ENCODE measurements at regions not wholly inside any gene's neighbourhood (a gene's known extent, or its start where the extent isn't known, plus 50 kb on each side); places are given as distances from the start of the nearest gene placed in this dataset.
A peak's percentile ranks its signal among the peaks of the same experiment; 100 is the strongest.

GRCh38 chr5:133889271-133889905 is 79.0 kb downstream of the C5orf15 start:
- no peak overlapping the region for H3K27ac Mint-ChIP-seq
- H3K9me3 Mint-ChIP-seq: no peaks in the 10 kb centered on the region
- H3K27me3 Mint-ChIP-seq: peaks cover under 1% of the 10 kb centered on the region
- no peaks in the 10 kb centered on the region for H3K36me3 Mint-ChIP-seq (ENCODE audit: low read depth)
- H3K4me1 Mint-ChIP-seq: peaks cover 14% of the 10 kb centered on the region
- no peak for ATAC-seq
- no peak for DNase-seq
- H3K4me3 Mint-ChIP-seq: no peak overlapping the region

GRCh38 chr5:133888625-133888991 is 79.8 kb downstream of the C5orf15 start:
- Mint-ChIP-seq H3K9me3 (no peaks in the 10 kb centered on the region), H3K27ac (no peak overlapping the region), H3K27me3 (peaks cover 2% of the 10 kb centered on the region), H3K4me3 (no peak overlapping the region), H3K36me3 (ENCODE audit: low read depth) (no peaks in the 10 kb centered on the region), H3K4me1 (peaks cover 13% of the 10 kb centered on the region)
- no peak for ATAC-seq
- no peak for DNase-seq

- H3K4me3 Mint-ChIP-seq: no peak overlapping the region
- H3K9me3 Mint-ChIP-seq: no peaks in the 10 kb centered on the region
- ATAC-seq (no peak), DNase-seq (no peak)
- no peaks in the 10 kb centered on the region for H3K36me3 Mint-ChIP-seq (ENCODE audit: low read depth)
- H3K4me1 Mint-ChIP-seq: peaks cover 10% of the 10 kb centered on the region
- H3K27ac Mint-ChIP-seq: no peak overlapping the region
- peaks cover 6% of the 10 kb centered on the region for H3K27me3 Mint-ChIP-seq
These were observed 82.9 kb downstream of the C5orf15 start for GRCh38 chr5:133885566-133885965.

- ATAC-seq (no peak), DNase-seq (no peak)
- H3K9me3 Mint-ChIP-seq: no peaks in the 10 kb centered on the region
- H3K36me3 Mint-ChIP-seq (ENCODE audit: low read depth): no peaks in the 10 kb centered on the region
- peaks cover 2% of the 10 kb centered on the region for H3K4me1 Mint-ChIP-seq
- no peak overlapping the region for H3K27ac Mint-ChIP-seq
- no peak overlapping the region for H3K4me3 Mint-ChIP-seq
- H3K27me3 Mint-ChIP-seq: peaks cover 6% of the 10 kb centered on the region
These were observed 83.7 kb downstream of the C5orf15 start for GRCh38 chr5:133884569-133885311.

GRCh38 chr5:133883916-133884315 is 84.5 kb downstream of the C5orf15 start:
- H3K9me3 Mint-ChIP-seq: no peaks in the 10 kb centered on the region
- no peak for ATAC-seq

GRCh38 chr5:133882846-133883245 is 85.6 kb downstream of the C5orf15 start:
- Mint-ChIP-seq H3K9me3 (no peaks in the 10 kb centered on the region), H3K4me3 (no peak overlapping the region), H3K27ac (no peak overlapping the region), H3K36me3 (ENCODE audit: low read depth) (no peaks in the 10 kb centered on the region), H3K4me1 (no peaks in the 10 kb centered on the region), H3K27me3 (peaks cover 6% of the 10 kb centered on the region)
- DNase-seq (no peak), ATAC-seq (no peak)

More at GRCh38 chr5:133883916-133884315, 84.5 kb downstream of the C5orf15 start:
- peaks cover 6% of the 10 kb centered on the region for H3K27me3 Mint-ChIP-seq
- no peak for DNase-seq
- no peak overlapping the region for H3K4me3 Mint-ChIP-seq
- H3K4me1 Mint-ChIP-seq: no peaks in the 10 kb centered on the region
- no peaks in the 10 kb centered on the region for H3K36me3 Mint-ChIP-seq (ENCODE audit: low read depth)
- H3K27ac Mint-ChIP-seq: no peak overlapping the region

GRCh38 chr5:133882389-133882695 is 86.1 kb downstream of the C5orf15 start:
- Mint-ChIP-seq H3K27ac (no peak overlapping the region), H3K4me3 (no peak overlapping the region), H3K9me3 (no peaks in the 10 kb centered on the region), H3K27me3 (peaks cover 6% of the 10 kb centered on the region), H3K36me3 (ENCODE audit: low read depth) (no peaks in the 10 kb centered on the region), H3K4me1 (no peaks in the 10 kb centered on the region)
- DNase-seq: no peak
- no peak for ATAC-seq

GRCh38 chr5:133881576-133882388 is 86.6 kb downstream of the C5orf15 start:
- peaks cover 6% of the 10 kb centered on the region for H3K27me3 Mint-ChIP-seq
- H3K4me3 Mint-ChIP-seq: no peak overlapping the region
- ATAC-seq: no peak
- H3K4me1 Mint-ChIP-seq: peaks cover 3% of the 10 kb centered on the region
- no peaks in the 10 kb centered on the region for H3K9me3 Mint-ChIP-seq
- no peaks in the 10 kb centered on the region for H3K36me3 Mint-ChIP-seq (ENCODE audit: low read depth)
- no peak for DNase-seq
- no peak overlapping the region for H3K27ac Mint-ChIP-seq

GRCh38 chr5:133878236-133878555 is 90.2 kb downstream of the C5orf15 start:
- H3K4me1 Mint-ChIP-seq: peaks cover 27% of the 10 kb centered on the region
- no peak for ATAC-seq

GRCh38 chr5:133877351-133878235 is 90.8 kb downstream of the C5orf15 start:
- Mint-ChIP-seq H3K27me3 (peaks cover 4% of the 10 kb centered on the region), H3K4me1 (peaks cover 33% of the 10 kb centered on the region), H3K36me3 (ENCODE audit: low read depth) (no peaks in the 10 kb centered on the region), H3K9me3 (peaks cover 12% of the 10 kb centered on the region), H3K27ac (no peak overlapping the region), H3K4me3 (no peak overlapping the region)
- DNase-seq (no peak), ATAC-seq (no peak)

More at GRCh38 chr5:133878236-133878555, 90.2 kb downstream of the C5orf15 start:
- DNase-seq: no peak
- Mint-ChIP-seq H3K27ac (no peak overlapping the region), H3K27me3 (peaks cover 4% of the 10 kb centered on the region), H3K9me3 (peaks cover 12% of the 10 kb centered on the region), H3K36me3 (ENCODE audit: low read depth) (no peaks in the 10 kb centered on the region), H3K4me3 (no peak overlapping the region)

- no peak overlapping the region for H3K4me3 Mint-ChIP-seq
- H3K27ac Mint-ChIP-seq: peak overlapping the region; percentile 94
- H3K27me3 Mint-ChIP-seq: peaks cover 4% of the 10 kb centered on the region
- DNase-seq (no peak), ATAC-seq (no peak)
- H3K4me1 Mint-ChIP-seq: peaks cover 41% of the 10 kb centered on the region
- peaks cover 12% of the 10 kb centered on the region for H3K9me3 Mint-ChIP-seq
- no peaks in the 10 kb centered on the region for H3K36me3 Mint-ChIP-seq (ENCODE audit: low read depth)
These were observed 92.2 kb downstream of the C5orf15 start for GRCh38 chr5:133876266-133876665.

GRCh38 chr5:133875179-133875578 is 93.2 kb downstream of the C5orf15 start:
- no peak for DNase-seq
- peak overlapping the region; percentile 94 for H3K27ac Mint-ChIP-seq
- no peaks in the 10 kb centered on the region for H3K36me3 Mint-ChIP-seq (ENCODE audit: low read depth)
- ATAC-seq: no peak
- no peak overlapping the region for H3K4me3 Mint-ChIP-seq
- peaks cover 50% of the 10 kb centered on the region for H3K4me1 Mint-ChIP-seq
- no peaks in the 10 kb centered on the region for H3K27me3 Mint-ChIP-seq
- peaks cover 12% of the 10 kb centered on the region for H3K9me3 Mint-ChIP-seq

- ATAC-seq (peak; percentile 73), DNase-seq (no peak)
- no peaks in the 10 kb centered on the region for H3K27me3 Mint-ChIP-seq
- H3K27ac Mint-ChIP-seq: peak overlapping the region; percentile 94
- H3K9me3 Mint-ChIP-seq: peaks cover 12% of the 10 kb centered on the region
- H3K4me3 Mint-ChIP-seq: no peak overlapping the region
- no peaks in the 10 kb centered on the region for H3K36me3 Mint-ChIP-seq (ENCODE audit: low read depth)
- H3K4me1 Mint-ChIP-seq: peaks cover 62% of the 10 kb centered on the region
These were observed 95.0 kb downstream of the C5orf15 start for GRCh38 chr5:133873449-133873848.

GRCh38 chr5:133870661-133871060 is 97.8 kb downstream of the C5orf15 start:
- no peaks in the 10 kb centered on the region for H3K36me3 Mint-ChIP-seq (ENCODE audit: low read depth)
- H3K4me1 Mint-ChIP-seq: peaks cover 63% of the 10 kb centered on the region
- peaks cover 8% of the 10 kb centered on the region for H3K9me3 Mint-ChIP-seq
- DNase-seq: no peak
- no peak overlapping the region for H3K4me3 Mint-ChIP-seq
- no peak for ATAC-seq
- H3K27me3 Mint-ChIP-seq: no peaks in the 10 kb centered on the region
- peak overlapping the region; percentile 26 for H3K27ac Mint-ChIP-seq

Measured in activated naive CD8-positive, alpha-beta T cell treated with anti-CD3 and anti-CD28 coated beads, Interleukin-2, amount 50 U/mL, for 24 hours (primary cell).